ENCODE measurements at regions not wholly inside any gene's neighbourhood (a gene's known extent, or its start where the extent isn't known, plus 50 kb on each side); places are given as distances from the start of the nearest gene placed in this dataset.
"Not testable (repeated sequence)": the region's sequence is repeated elsewhere in the genome, so short reads cannot be mapped to it uniquely, and the experiment has no call there.

GRCh38 chr6:75020376-75020775, 185.5 kb downstream of the COL12A1 start:
- no peak for DNase-seq (ENCODE audit: low spot score, unreplicated experiment)
- Mint-ChIP-seq H3K4me1 (ENCODE audit: low read depth) (no peaks in the 10 kb centered on the region), H3K9me3 (ENCODE audit: low read depth) (peaks cover 9% of the 10 kb centered on the region), H3K4me3 (ENCODE audit: low read depth) (no peak overlapping the region), H3K27ac (no peak overlapping the region), H3K27me3 (no peaks in the 10 kb centered on the region), H3K36me3 (ENCODE audit: insufficient read depth) (no peaks in the 10 kb centered on the region)
- TF ChIP-seq CTCF (IDR thresholded peaks at IDR 0.05; ENCODE audit: unreplicated experiment), result no peak

- DNase-seq (ENCODE audit: low spot score, unreplicated experiment), result no peak
- H3K27ac Mint-ChIP-seq, result no peak overlapping the region
- H3K36me3 Mint-ChIP-seq (ENCODE audit: insufficient read depth), result no peaks in the 10 kb centered on the region
- H3K9me3 Mint-ChIP-seq (ENCODE audit: low read depth), result peaks cover 7% of the 10 kb centered on the region
- H3K4me3 Mint-ChIP-seq (ENCODE audit: low read depth), result no peak overlapping the region
- no peak for TF ChIP-seq CTCF (IDR thresholded peaks at IDR 0.05; ENCODE audit: unreplicated experiment)
- H3K4me1 Mint-ChIP-seq (ENCODE audit: low read depth), result no peaks in the 10 kb centered on the region
- H3K27me3 Mint-ChIP-seq, result peaks cover 5% of the 10 kb centered on the region
Observed at GRCh38 chr6:75012018-75012417, 193.8 kb downstream of the COL12A1 start.

GRCh38 chr6:75003984-75004383, 201.9 kb downstream of the COL12A1 start:
- not testable (repeated sequence) for H3K27ac Mint-ChIP-seq; H3K36me3 Mint-ChIP-seq (ENCODE audit: insufficient read depth); H3K27me3 Mint-ChIP-seq; DNase-seq (ENCODE audit: low spot score, unreplicated experiment); H3K4me1 Mint-ChIP-seq (ENCODE audit: low read depth); H3K4me3 Mint-ChIP-seq (ENCODE audit: low read depth)
- peaks cover 17% of the 10 kb centered on the region for H3K9me3 Mint-ChIP-seq (ENCODE audit: low read depth)

GRCh38 chr6:74997646-74998045, 208.2 kb downstream of the COL12A1 start:
- no peaks in the 10 kb centered on the region for H3K9me3 Mint-ChIP-seq (ENCODE audit: low read depth)
- no peaks in the 10 kb centered on the region for H3K27me3 Mint-ChIP-seq
- H3K4me1 Mint-ChIP-seq (ENCODE audit: low read depth), result no peaks in the 10 kb centered on the region
- DNase-seq (ENCODE audit: low spot score, unreplicated experiment), result no peak
- H3K36me3 Mint-ChIP-seq (ENCODE audit: insufficient read depth), result no peaks in the 10 kb centered on the region
- H3K27ac Mint-ChIP-seq, result no peak overlapping the region
- no peak for TF ChIP-seq CTCF (IDR thresholded peaks at IDR 0.05; ENCODE audit: unreplicated experiment)
- H3K4me3 Mint-ChIP-seq (ENCODE audit: low read depth), result no peak overlapping the region

- H3K4me3 Mint-ChIP-seq (ENCODE audit: low read depth), result no peak overlapping the region
- H3K27ac Mint-ChIP-seq, result no peak overlapping the region
- H3K9me3 Mint-ChIP-seq (ENCODE audit: low read depth), result no peaks in the 10 kb centered on the region
- no peaks in the 10 kb centered on the region for H3K27me3 Mint-ChIP-seq
- DNase-seq (ENCODE audit: low spot score, unreplicated experiment), result no peak
- no peaks in the 10 kb centered on the region for H3K36me3 Mint-ChIP-seq (ENCODE audit: insufficient read depth)
- no peaks in the 10 kb centered on the region for H3K4me1 Mint-ChIP-seq (ENCODE audit: low read depth)
- no peak for TF ChIP-seq CTCF (IDR thresholded peaks at IDR 0.05; ENCODE audit: unreplicated experiment)
Observed at GRCh38 chr6:74993136-74993535, 212.7 kb downstream of the COL12A1 start.

- no peak for TF ChIP-seq CTCF (IDR thresholded peaks at IDR 0.05; ENCODE audit: unreplicated experiment)
Observed at GRCh38 chr6:74991573-74992332, 214.1 kb downstream of the COL12A1 start.

More at GRCh38 chr6:74991573-74992332, 214.1 kb downstream of the COL12A1 start:
- Mint-ChIP-seq H3K4me3 (ENCODE audit: low read depth) (no peak overlapping the region), H3K27me3 (no peaks in the 10 kb centered on the region), H3K27ac (no peak overlapping the region), H3K4me1 (ENCODE audit: low read depth) (no peaks in the 10 kb centered on the region), H3K9me3 (ENCODE audit: low read depth) (peaks cover 3% of the 10 kb centered on the region), H3K36me3 (ENCODE audit: insufficient read depth) (no peaks in the 10 kb centered on the region)
- DNase-seq (ENCODE audit: low spot score, unreplicated experiment), result no peak
